GM12878 (cell line): ENCODE measurements at regions not wholly inside any gene's neighbourhood (a gene's known extent, or its start where the extent isn't known, plus 50 kb on each side); places are given as distances from the start of the nearest gene placed in this dataset.

Source experiments
- BACH1 ChIP-seq: fragments of 450-650 bp; IDR thresholded peaks from 2 replicates; pipeline ENCODE4 v1.6.1; 2017; ENCODE audit warnings: mild to moderate bottlenecking, borderline replicate concordance
- CEBPZ ChIP-seq: fragments of 150-350 bp; IDR thresholded peaks from 2 replicates; pipeline ENCODE4 v1.6.1; 2016; ENCODE audit warnings: low read depth, low read length
- E2F8 ChIP-seq: fragments of 450-650 bp; IDR thresholded peaks from 2 replicates; pipeline ENCODE4 v1.6.1; 2018; ENCODE audit warnings: mild to moderate bottlenecking, low read depth, moderate library complexity; ENCODE audit not compliant: partially characterized antibody
- FOS ChIP-seq: IDR thresholded peaks from 3 replicates; pipeline ENCODE4 v1.6.1; 2011; ENCODE audit warnings: borderline replicate concordance; ENCODE audit not compliant: insufficient read length; ENCODE audit errors: extremely low read depth
- FOXK2 ChIP-seq: fragments of 450-650 bp; IDR thresholded peaks from 2 replicates; pipeline ENCODE4 v1.6.1; 2017; ENCODE audit warnings: mild to moderate bottlenecking, moderate library complexity
- GABPA ChIP-seq: IDR thresholded peaks from 2 replicates; pipeline ENCODE4 v1.6.1; 2014; ENCODE audit warnings: antibody characterized with exemption, low read depth, mild to moderate bottlenecking, inconsistent platforms
- IRF3 ChIP-seq: fragments of 450-650 bp; IDR thresholded peaks from 2 replicates; pipeline ENCODE4 v1.6.1; 2014; ENCODE audit warnings: mild to moderate bottlenecking
- JUNB ChIP-seq: IDR thresholded peaks from 2 replicates; pipeline ENCODE4 v1.6.1; 2016; ENCODE audit warnings: antibody characterized with exemption, mild to moderate bottlenecking
- KAT2A ChIP-seq: conservative IDR thresholded peaks from 2 replicates; pipeline ENCODE4 v1.6.1; 2011; ENCODE audit warnings: low read depth, low read length; ENCODE audit not compliant: control insufficient read depth
- KLF5 ChIP-seq: fragments of 450-650 bp; IDR thresholded peaks from 2 replicates; pipeline ENCODE4 v1.6.1; 2014; ENCODE audit warnings: mild to moderate bottlenecking; ENCODE audit not compliant: partially characterized antibody
- PKNOX1 ChIP-seq: fragments of 450-650 bp; IDR thresholded peaks from 2 replicates; pipeline ENCODE4 v1.6.1; 2016; ENCODE audit warnings: mild to moderate bottlenecking
- PML ChIP-seq: IDR thresholded peaks from 2 replicates; pipeline ENCODE4 v1.6.1; 2012; ENCODE audit warnings: low read length, inconsistent platforms
- RB1 ChIP-seq: fragments of 450-650 bp; formaldehyde crosslinking; IDR thresholded peaks from 2 replicates; pipeline ENCODE4 v1.6.1; 2017; ENCODE audit warnings: mild to moderate bottlenecking, borderline replicate concordance
- RUNX3 ChIP-seq: IDR thresholded peaks from 2 replicates; pipeline ENCODE4 v1.6.1; 2012; ENCODE audit warnings: low read length, inconsistent platforms
- SMC3 ChIP-seq: IDR thresholded peaks from 2 replicates; pipeline ENCODE4 v1.6.1; 2011; ENCODE audit warnings: low read length, improper control_type of control experiment, borderline replicate concordance
- SP1 ChIP-seq: IDR thresholded peaks from one replicate; pipeline ENCODE4 v1.6.1; 2011; ENCODE audit warnings: low read depth, low read length
- STAT3 ChIP-seq: IDR thresholded peaks from 2 replicates; pipeline ENCODE4 v1.6.1; 2011; ENCODE audit warnings: low read depth, low read length, improper control_type of control experiment
- TAF1 ChIP-seq: IDR thresholded peaks from 2 replicates; pipeline ENCODE4 v1.6.1; 2011; ENCODE audit warnings: mild to moderate bottlenecking, low read depth, low read length, borderline replicate concordance
- TCF3 ChIP-seq: IDR thresholded peaks from 2 replicates; pipeline ENCODE4 v1.6.1; 2012; ENCODE audit warnings: low read depth, mild to moderate bottlenecking, low read length, borderline replicate concordance; ENCODE audit not compliant: insufficient read depth
- USF1 ChIP-seq: IDR thresholded peaks from 2 replicates; pipeline ENCODE4 v1.6.1; 2011; ENCODE audit warnings: borderline replicate concordance, low read depth, mild to moderate bottlenecking, moderate library complexity, mixed read lengths, low read length; ENCODE audit not compliant: insufficient read depth; ENCODE audit errors: extremely low read length
- YBX1 ChIP-seq: fragments of 450-650 bp; IDR thresholded peaks from 2 replicates; pipeline ENCODE4 v1.6.1; 2016; ENCODE audit warnings: antibody characterized with exemption
- ZBED1 ChIP-seq: IDR thresholded peaks from 2 replicates; pipeline ENCODE4 v1.6.1; 2016; ENCODE audit warnings: borderline replicate concordance
- ZNF217 ChIP-seq: fragments of 450-650 bp; IDR thresholded peaks from 2 replicates; pipeline ENCODE4 v1.6.1; 2017; ENCODE audit warnings: antibody characterized with exemption, mild to moderate bottlenecking
- ZNF622 ChIP-seq: fragments of 450-650 bp; IDR thresholded peaks from 2 replicates; pipeline ENCODE4 v1.6.1; 2017; ENCODE audit warnings: mild to moderate bottlenecking, inconsistent platforms
- ZSCAN29 ChIP-seq: fragments of 450-650 bp; IDR thresholded peaks from 2 replicates; pipeline ENCODE4 v1.6.1; 2017; ENCODE audit warnings: mild to moderate bottlenecking, moderate library complexity

GRCh38 chr1:116232989-116233514, 121.9 kb downstream of the MAB21L3 start (continued):
- TF ChIP-seq CEBPZ (no peak), JUNB (no peak), ZSCAN29 (no peak), STAT3 (no peak), KLF5 (no peak), USF1 (no peak), ZNF217 (no peak), ZBED1 (no peak), IRF3 (no peak), FOS (no peak), RUNX3 (no peak; the same call in 1 of the 2 replicates), TCF3 (no peak), SP1 (no peak), TAF1 (no peak), E2F8 (no peak), FOXK2 (no peak), BACH1 (no peak), ZNF622 (no peak), PKNOX1 (no peak), SMC3 (peak; percentile 43; the same call in 1 of the 2 replicates), KAT2A (no peak), PML (no peak), GABPA (no peak), YBX1 (no peak), RB1 (no peak)
